SK-N-SH (cell line): ENCODE measurements at regions not wholly inside any gene's neighbourhood (a gene's known extent, or its start where the extent isn't known, plus 50 kb on each side); places are given as distances from the start of the nearest gene placed in this dataset.
A peak's percentile ranks its signal among the peaks of the same experiment; 100 is the strongest.

Source experiments
- CTCF ChIA-PET: fragments of 300-600, 350-600 bp; formaldehyde crosslinking; extraction: SDS; loops from one replicate; lab custom pipeline; 2021; lab: Yijun Ruan, JAX
- POLR2A ChIA-PET: fragments of 350-600 bp; sonication (Branson Sonifier 250); formaldehyde crosslinking; extraction: SDS; loops from one replicate; lab custom pipeline; 2020; ENCODE audit warnings: antibody characterized with exemption, inconsistent platforms; lab: Yijun Ruan, JAX
- DNase-seq: peaks from one replicate; pipeline ENCODE4 v3.0.0; 2012
- H2AFZ ChIP-seq: fragments of 200-600 bp; sonication (generic); 2 replicates; pipeline ENCODE4 v1.8.1; 2016; ENCODE audit warnings: antibody characterized with exemption, mild to moderate bottlenecking, low read depth
- H3F3A ChIP-seq: fragments of 200-600 bp; sonication (generic); replicated peaks from 2 replicates; pipeline ENCODE3; 2016; ENCODE audit warnings: antibody characterized with exemption, mild to moderate bottlenecking; ENCODE audit not compliant: insufficient read depth
- H3K27ac ChIP-seq, 2 experiments: fragments of 200-500 bp in 1 of 2; fragments of 200-600 bp in 1 of 2; sonication (Bioruptor generic) in 1 of 2; sonication (generic), shearing (Covaris generic) in 1 of 2; 2 replicates each; pipeline versions ENCODE4 v1.5.1 to v1.6.1; 2014 to 2016; ENCODE audit warnings: low read depth in 2 of 2, inconsistent platforms in 1 of 2, low read length in 1 of 2, mild to moderate bottlenecking in 1 of 2, mixed read lengths in 1 of 2
- H3K27me3 ChIP-seq: fragments of 200-600 bp; sonication (generic), shearing (Covaris generic); 2 replicates; pipeline ENCODE4 v1.6.1; 2016; ENCODE audit warnings: mixed run types; ENCODE audit not compliant: insufficient read depth
- H3K36me3 ChIP-seq, 2 experiments: fragments of 200-500 bp in 1 of 2; fragments of 200-600 bp in 1 of 2; sonication (Bioruptor generic) in 1 of 2; sonication (generic) in 1 of 2; replicated peaks in 1 of 2; 2 replicates each; pipeline versions ENCODE3 to v1.5.1; 2014 to 2016; ENCODE audit warnings: low read length in 1 of 2, mild to moderate bottlenecking in 1 of 2; ENCODE audit not compliant: insufficient read depth in 2 of 2, control insufficient read depth in 1 of 2
- H3K4me1 ChIP-seq, 2 experiments: fragments of 200-500 bp in 1 of 2; fragments of 200-600 bp in 1 of 2; sonication (Bioruptor generic) in 1 of 2; sonication (generic), shearing (Covaris generic) in 1 of 2; 2 replicates each; pipeline versions ENCODE4 v1.5.1 to v1.6.1; 2014 to 2016; ENCODE audit warnings: low read depth in 1 of 2, low read length in 1 of 2, mixed run types in 1 of 2; ENCODE audit not compliant: insufficient read depth in 2 of 2, control insufficient read depth in 1 of 2
- H3K4me2 ChIP-seq: fragments of 200-600 bp; sonication (generic), shearing (Covaris generic); 2 replicates; pipeline ENCODE4 v1.6.1; 2017; ENCODE audit warnings: mixed run types
- H3K4me3 ChIP-seq, 2 experiments: fragments of 200-500 bp in 1 of 2; fragments of 200-600 bp in 1 of 2; sonication (Bioruptor generic) in 1 of 2; sonication (generic), shearing (Covaris generic) in 1 of 2; 2 replicates each; pipeline versions ENCODE4 v1.5.1 to v1.8.1; 2014 to 2016; ENCODE audit warnings: low read depth in 2 of 2, inconsistent platforms in 1 of 2, low read length in 1 of 2, mild to moderate bottlenecking in 1 of 2, mixed read lengths in 1 of 2, moderate library complexity in 1 of 2
- H3K79me2 ChIP-seq: fragments of 200-600 bp; sonication (generic); 2 replicates; pipeline ENCODE4 v1.8.1; 2017; ENCODE audit warnings: mild to moderate bottlenecking; ENCODE audit not compliant: insufficient read depth
- H3K9ac ChIP-seq: fragments of 200-600 bp; sonication (generic); 2 replicates; pipeline ENCODE4 v1.6.1; 2017; ENCODE audit warnings: mixed run types
- H3K9me2 ChIP-seq: fragments of 200-600 bp; sonication (generic); 2 replicates; pipeline ENCODE4 v1.6.1; 2017; ENCODE audit warnings: mixed run types
- H3K9me3 ChIP-seq: fragments of 200-600 bp; sonication (generic); 2 replicates; pipeline ENCODE4 v1.6.1; 2017; ENCODE audit warnings: mixed run types, mild to moderate bottlenecking, moderate library complexity
- H4K20me1 ChIP-seq: fragments of 200-600 bp; sonication (generic); 2 replicates; pipeline ENCODE4 v1.6.1; 2017; ENCODE audit warnings: mild to moderate bottlenecking, mixed run types; ENCODE audit not compliant: insufficient read depth
- ELF1 ChIP-seq: IDR thresholded peaks from 2 replicates; pipeline ENCODE4 v1.4.0; 2012
- EP300 ChIP-seq, 2 experiments: IDR thresholded peaks; 2 replicates each; pipeline versions ENCODE4 v1.4.0 to v1.6.1; 2012; ENCODE audit warnings: borderline replicate concordance in 1 of 2, low read depth in 1 of 2, low read length in 1 of 2
- EZH2phosphoT487 ChIP-seq: fragments of 200-600 bp; sonication (generic); IDR thresholded peaks from 2 replicates; pipeline ENCODE4 v1.6.1; 2017; ENCODE audit warnings: low read depth, mixed run types, mild to moderate bottlenecking, antibody characterized with exemption, moderate library complexity, borderline replicate concordance
- FOXJ3 ChIP-seq: sonication (generic); formaldehyde crosslinking; IDR thresholded peaks from 2 replicates; pipeline ENCODE4 v1.5.1; 2020; ENCODE audit warnings: mild to moderate bottlenecking, missing genetic modification reagents
- FOXM1 ChIP-seq: IDR thresholded peaks from 2 replicates; pipeline ENCODE4 v1.4.0; 2012; ENCODE audit warnings: low read depth, mild to moderate bottlenecking
- JUND ChIP-seq: IDR thresholded peaks from 2 replicates; pipeline ENCODE4 v1.4.0; 2012
- MEF2A ChIP-seq: IDR thresholded peaks from 2 replicates; pipeline ENCODE4 v1.4.0; 2012; ENCODE audit warnings: low read depth, borderline replicate concordance
- MXI1 ChIP-seq: IDR thresholded peaks from 2 replicates; pipeline ENCODE4 v1.6.1; 2012; ENCODE audit warnings: mild to moderate bottlenecking, low read depth, low read length, improper control_type of control experiment
- NFIC ChIP-seq: IDR thresholded peaks from 2 replicates; pipeline ENCODE4 v1.4.0; 2012; ENCODE audit warnings: borderline replicate concordance
- NRF1 ChIP-seq: IDR thresholded peaks from 2 replicates; pipeline ENCODE4 v1.6.1; 2012; ENCODE audit warnings: low read depth, mild to moderate bottlenecking, low read length
- PBX3 ChIP-seq: IDR thresholded peaks from 2 replicates; pipeline ENCODE4; 2012
- POLR2AphosphoS5 ChIP-seq: IDR thresholded peaks from 2 replicates; pipeline ENCODE4 v1.6.1; 2012; ENCODE audit warnings: low read depth, low read length
- RXRA ChIP-seq: IDR thresholded peaks from 2 replicates; pipeline ENCODE4 v1.4.0; 2012; ENCODE audit warnings: low read depth, mild to moderate bottlenecking, borderline replicate concordance
- SMC3 ChIP-seq: IDR thresholded peaks from 2 replicates; pipeline ENCODE4 v1.6.1; 2012; ENCODE audit warnings: low read depth, low read length, improper control_type of control experiment
- TAF1 ChIP-seq: IDR thresholded peaks from 2 replicates; pipeline ENCODE4 v1.6.1; 2012; ENCODE audit warnings: low read depth, mild to moderate bottlenecking, low read length, moderate library complexity, borderline replicate concordance
- TEAD4 ChIP-seq: IDR thresholded peaks from 2 replicates; pipeline ENCODE4 v1.4.0; 2012; ENCODE audit warnings: mild to moderate bottlenecking, borderline replicate concordance; ENCODE audit not compliant: insufficient read depth
- YY1 ChIP-seq: IDR thresholded peaks from 2 replicates; pipeline ENCODE4 v1.4.0; 2012; ENCODE audit warnings: low read depth, mild to moderate bottlenecking
- ZBTB33 ChIP-seq: IDR thresholded peaks from 2 replicates; pipeline ENCODE4 v1.4.0; 2012; ENCODE audit warnings: low read depth, borderline replicate concordance
- WGBS: methylation state at CpG from one replicate; pipeline ENCODE4 v1.1.6; 2017; ENCODE audit warnings: low lambda C conversion rate; 5-methylcytosine and 5-hydroxymethylcytosine counted together
- TF ChIP-seq, protein P1 (sequence below): IDR thresholded peaks from 2 replicates; pipeline ENCODE4 v1.4.0; 2012; ENCODE audit warnings: low read depth, borderline replicate concordance
- TF ChIP-seq, protein P2 (sequence below): IDR thresholded peaks from 2 replicates; pipeline ENCODE4 v1.4.0; 2012; ENCODE audit warnings: low read depth
- TF ChIP-seq, protein P3 (sequence below): fragments of 150-350 bp; IDR thresholded peaks from 2 replicates; pipeline ENCODE4 v1.6.1; 2016; ENCODE audit warnings: mild to moderate bottlenecking, low read depth, low read length

DNA sequence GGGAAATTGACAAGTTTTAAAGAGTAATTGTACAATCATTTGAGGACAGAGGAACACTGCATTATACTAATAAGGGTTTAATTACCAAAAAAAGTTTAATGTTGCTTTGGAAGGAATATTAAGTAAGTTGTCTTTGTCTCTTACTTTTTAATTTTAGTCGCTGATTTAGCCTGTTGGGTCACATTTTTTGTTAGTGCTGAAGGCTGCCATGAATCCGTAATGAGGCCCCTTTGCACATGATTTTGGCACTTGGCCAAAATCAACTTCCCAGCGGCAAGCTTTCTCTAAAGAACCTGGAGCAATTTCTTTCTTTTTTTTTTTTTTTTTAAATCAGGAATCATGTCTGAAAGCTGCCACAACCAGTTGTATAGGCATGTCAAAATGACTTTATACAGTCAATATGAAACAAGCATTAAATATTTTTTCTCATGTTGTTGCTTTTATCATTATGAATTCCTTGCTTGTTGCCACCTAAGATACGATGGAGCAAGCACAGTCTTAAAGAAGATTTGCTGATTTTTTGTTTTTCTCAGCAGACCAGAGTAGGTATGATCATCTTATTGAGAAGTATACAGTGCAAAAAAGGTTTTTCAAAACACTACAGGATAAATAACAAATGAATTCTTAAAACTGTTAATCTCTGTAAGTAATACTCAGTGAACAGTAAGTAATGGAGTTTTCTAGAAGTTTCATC is 690.4 kb downstream of the USP25 start:
- Histone ChIP-seq H3K27ac (peak overlapping the region in 1 of 2 experiments; percentile 96; a peak in 2 of 4 replicates), H3K9me2 (no peaks in the 10 kb centered on the region), H3K4me3 (peak overlapping the region in 1 of 2 experiments; percentile 35; a peak in 2 of 4 replicates), H3K4me2 (no peak overlapping the region), H3K9ac (no peak overlapping the region), H2AFZ (no peak overlapping the region), H3K79me2 (no peaks in the 10 kb centered on the region), H3K27me3 (no peaks in the 10 kb centered on the region), H3K36me3 (no peaks in the 10 kb centered on the region), H3K4me1 (peaks cover 0 to 5% of the 10 kb centered on the region in 2 experiments; a peak in 2 of 4 replicates), H3K9me3 (no peaks in the 10 kb centered on the region), H3F3A (no peaks in the 10 kb centered on the region), H4K20me1 (no peaks in the 10 kb centered on the region)
- ChIA-PET CTCF (interaction anchor here (0.9 to 1.2 kb wide), 2 partner anchors 12 to 116 kb away, joined by 3 to 4 read pairs; no protein-coding TSS in a partner anchor), POLR2A (interaction anchor here (0.8 kb wide), 1 partner anchor 170 kb away, joined by 3 read pairs; no protein-coding TSS in a partner anchor)
- under 1% methylated on average over 4 of the region's 4 CpGs for WGBS
- peak; percentile 7 for DNase-seq
- peak; percentile 30; the same call in 1 of the 2 replicates for TF ChIP-seq NFIC
- TF ChIP-seq JUND: no peak

- Histone ChIP-seq H3F3A (no peaks in the 10 kb centered on the region), H3K9me2 (no peaks in the 10 kb centered on the region), H3K4me2 (no peak overlapping the region), H3K27me3 (no peaks in the 10 kb centered on the region), H3K9me3 (no peaks in the 10 kb centered on the region), H3K36me3 (no peaks in the 10 kb centered on the region), H3K79me2 (no peaks in the 10 kb centered on the region), H3K9ac (no peak overlapping the region), H3K27ac (peak overlapping the region in 1 of 2 experiments; percentile 96; a peak in 2 of 4 replicates), H2AFZ (no peak overlapping the region), H3K4me1 (peaks cover 0 to 6% of the 10 kb centered on the region in 2 experiments; a peak in 2 of 4 replicates), H4K20me1 (no peaks in the 10 kb centered on the region), H3K4me3 (no peak overlapping the region; a peak in 1 of 4 replicates)
- ChIA-PET CTCF (interaction anchor here (0.9 kb wide), 1 partner anchor 116 kb away, joined by 3 read pairs; no protein-coding TSS in a partner anchor), POLR2A (interaction anchor here (0.8 kb wide), 1 partner anchor 169 kb away, joined by 3 read pairs; no protein-coding TSS in a partner anchor)
- 28% methylated on average over 2 of the region's 2 CpGs for WGBS
- no peak for TF ChIP-seq MXI1
- no peak for TF ChIP-seq JUND
- TF ChIP-seq ELF1: no peak
- no peak for TF ChIP-seq TEAD4
- TF ChIP-seq, protein P1, sequence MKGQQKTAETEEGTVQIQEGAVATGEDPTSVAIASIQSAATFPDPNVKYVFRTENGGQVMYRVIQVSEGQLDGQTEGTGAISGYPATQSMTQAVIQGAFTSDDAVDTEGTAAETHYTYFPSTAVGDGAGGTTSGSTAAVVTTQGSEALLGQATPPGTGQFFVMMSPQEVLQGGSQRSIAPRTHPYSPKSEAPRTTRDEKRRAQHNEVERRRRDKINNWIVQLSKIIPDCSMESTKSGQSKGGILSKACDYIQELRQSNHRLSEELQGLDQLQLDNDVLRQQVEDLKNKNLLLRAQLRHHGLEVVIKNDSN: no peak
- TF ChIP-seq, protein P2, sequence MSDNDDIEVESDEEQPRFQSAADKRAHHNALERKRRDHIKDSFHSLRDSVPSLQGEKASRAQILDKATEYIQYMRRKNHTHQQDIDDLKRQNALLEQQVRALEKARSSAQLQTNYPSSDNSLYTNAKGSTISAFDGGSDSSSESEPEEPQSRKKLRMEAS: no peak
- no peak for TF ChIP-seq FOXJ3 (CRISPR knock-in tag)
- TF ChIP-seq MEF2A: no peak
- TF ChIP-seq PBX3: no peak
- TF ChIP-seq RXRA: no peak
- TF ChIP-seq NRF1: no peak
- TF ChIP-seq, protein P3, sequence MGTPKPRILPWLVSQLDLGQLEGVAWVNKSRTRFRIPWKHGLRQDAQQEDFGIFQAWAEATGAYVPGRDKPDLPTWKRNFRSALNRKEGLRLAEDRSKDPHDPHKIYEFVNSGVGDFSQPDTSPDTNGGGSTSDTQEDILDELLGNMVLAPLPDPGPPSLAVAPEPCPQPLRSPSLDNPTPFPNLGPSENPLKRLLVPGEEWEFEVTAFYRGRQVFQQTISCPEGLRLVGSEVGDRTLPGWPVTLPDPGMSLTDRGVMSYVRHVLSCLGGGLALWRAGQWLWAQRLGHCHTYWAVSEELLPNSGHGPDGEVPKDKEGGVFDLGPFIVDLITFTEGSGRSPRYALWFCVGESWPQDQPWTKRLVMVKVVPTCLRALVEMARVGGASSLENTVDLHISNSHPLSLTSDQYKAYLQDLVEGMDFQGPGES: no peak
- no peak for TF ChIP-seq YY1
- no peak for TF ChIP-seq FOXM1
- TF ChIP-seq EZH2phosphoT487: no peak
- no peak for TF ChIP-seq POLR2AphosphoS5
- TF ChIP-seq EP300 (IDR thresholded peaks at IDR 0.05; ENCODE audit: borderline replicate concordance in 1 of 2, low read depth in 1 of 2, low read length in 1 of 2): no peak
- TF ChIP-seq TAF1: no peak
- no peak for TF ChIP-seq ZBTB33
- no peak for TF ChIP-seq SMC3
- no peak for DNase-seq
Observed at GRCh38 chr21:16421007-16421406, 691.2 kb downstream of the USP25 start.
